ENCODE measurements at regions not wholly inside any gene's neighbourhood (a gene's known extent, or its start where the extent isn't known, plus 50 kb on each side); places are given as distances from the start of the nearest gene placed in this dataset.

DNA sequence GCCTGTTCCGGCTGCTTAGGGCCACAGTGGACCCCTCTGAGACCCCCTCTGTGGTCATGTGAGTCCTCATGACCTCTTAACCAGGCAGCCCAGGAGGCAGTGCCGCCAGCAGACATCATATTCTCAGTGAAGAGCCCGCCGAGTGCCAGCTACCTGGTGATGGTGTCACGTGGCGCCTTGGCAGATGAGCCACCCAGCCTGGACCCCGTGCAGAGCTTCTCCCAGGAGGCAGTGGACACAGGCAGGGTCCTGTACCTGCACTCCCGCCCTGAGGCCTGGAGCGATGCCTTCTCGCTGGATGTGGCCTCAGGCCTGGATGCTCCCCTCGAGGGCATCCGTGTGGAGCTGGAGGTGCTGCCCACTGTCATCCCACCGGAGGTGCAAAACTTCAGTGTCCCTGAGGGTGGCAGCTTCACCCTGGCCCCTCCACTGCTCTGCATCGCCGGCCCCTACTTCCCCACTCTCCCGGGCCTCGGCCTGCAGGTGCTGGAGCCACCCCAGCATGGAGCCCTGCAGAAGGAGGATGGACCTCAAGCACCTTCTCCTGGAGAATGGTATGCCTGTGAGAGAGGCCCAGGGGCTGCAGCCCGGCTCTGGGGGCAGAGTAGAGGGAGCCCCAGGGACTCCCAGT is 176.1 kb downstream of the TBC1D2B start:
- TF ChIP-seq GATA2 (IDR thresholded peaks at IDR 0.05; ENCODE audit: low read depth, low read length) (no peak), GATA3 (IDR thresholded peaks at IDR 0.05; ENCODE audit: low read depth, low read length) (no peak)

GRCh38 chr15:77898811-77899730 is 178.4 kb downstream of the TBC1D2B start:
- no peak for TF ChIP-seq GATA2 (IDR thresholded peaks at IDR 0.05; ENCODE audit: low read depth, low read length)
- no peak for TF ChIP-seq GATA3 (IDR thresholded peaks at IDR 0.05; ENCODE audit: low read depth, low read length)

DNA sequence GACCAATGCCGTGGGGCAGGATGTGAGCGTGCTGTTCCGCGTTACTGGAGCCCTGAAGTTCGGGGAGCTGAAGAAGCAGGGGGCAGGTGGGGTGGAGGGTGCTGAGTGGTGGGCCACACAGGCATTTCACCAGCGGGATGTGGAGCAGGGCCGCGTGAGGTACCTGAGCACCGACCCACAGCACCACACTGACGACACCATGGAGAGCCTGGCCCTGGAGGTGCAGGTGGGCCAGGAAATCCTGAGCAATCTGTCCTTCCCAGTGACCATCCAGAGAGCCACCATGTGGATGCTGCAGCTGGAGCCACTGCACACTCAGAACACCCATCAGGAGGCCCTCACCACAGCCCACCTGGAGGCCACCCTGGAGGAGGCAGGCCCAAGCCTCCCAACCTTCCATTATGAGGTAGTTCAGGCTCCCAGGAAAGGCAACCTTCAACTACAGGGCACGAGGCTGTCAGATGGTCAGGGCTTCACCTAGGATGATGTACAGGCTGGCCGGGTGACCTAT is 179.6 kb downstream of the TBC1D2B start:
- TF ChIP-seq GATA3 (IDR thresholded peaks at IDR 0.05; ENCODE audit: low read depth, low read length) = no peak
- TF ChIP-seq GATA2 (IDR thresholded peaks at IDR 0.05; ENCODE audit: low read depth, low read length) = no peak

- no peak for TF ChIP-seq GATA3 (IDR thresholded peaks at IDR 0.05; ENCODE audit: low read depth, low read length)
- no peak for TF ChIP-seq GATA2 (IDR thresholded peaks at IDR 0.05; ENCODE audit: low read depth, low read length)
These were observed 181.8 kb downstream of the TBC1D2B start for GRCh38 chr15:77895742-77896141.

DNA sequence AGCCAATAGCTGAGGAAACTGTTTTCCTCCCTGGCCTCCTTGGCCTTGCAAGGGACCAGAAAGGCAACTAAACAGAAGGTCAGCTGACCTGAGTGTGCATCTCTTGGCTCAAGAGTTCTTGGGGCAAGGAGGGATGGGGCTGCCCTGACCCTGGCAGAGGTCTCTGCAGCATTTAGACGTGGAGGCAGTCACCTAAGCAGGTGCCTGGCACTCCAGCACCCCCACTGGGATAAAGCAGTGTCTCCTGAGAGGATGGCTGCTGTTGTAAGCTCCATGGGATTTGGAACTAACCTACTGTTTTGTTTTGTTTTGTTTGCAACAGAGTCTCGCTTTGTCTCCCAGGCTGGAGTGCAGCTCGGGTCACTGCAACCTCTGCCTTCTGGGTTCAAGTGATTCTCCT is 185.2 kb downstream of the TBC1D2B start:
- no peak for TF ChIP-seq GATA2 (IDR thresholded peaks at IDR 0.05; ENCODE audit: low read depth, low read length)
- no peak for TF ChIP-seq GATA3 (IDR thresholded peaks at IDR 0.05; ENCODE audit: low read depth, low read length)

- no peak for TF ChIP-seq GATA2 (IDR thresholded peaks at IDR 0.05; ENCODE audit: low read depth, low read length)
- no peak for TF ChIP-seq GATA3 (IDR thresholded peaks at IDR 0.05; ENCODE audit: low read depth, low read length)
These were observed 188.3 kb downstream of the TBC1D2B start for GRCh38 chr15:77889009-77889806.

DNA sequence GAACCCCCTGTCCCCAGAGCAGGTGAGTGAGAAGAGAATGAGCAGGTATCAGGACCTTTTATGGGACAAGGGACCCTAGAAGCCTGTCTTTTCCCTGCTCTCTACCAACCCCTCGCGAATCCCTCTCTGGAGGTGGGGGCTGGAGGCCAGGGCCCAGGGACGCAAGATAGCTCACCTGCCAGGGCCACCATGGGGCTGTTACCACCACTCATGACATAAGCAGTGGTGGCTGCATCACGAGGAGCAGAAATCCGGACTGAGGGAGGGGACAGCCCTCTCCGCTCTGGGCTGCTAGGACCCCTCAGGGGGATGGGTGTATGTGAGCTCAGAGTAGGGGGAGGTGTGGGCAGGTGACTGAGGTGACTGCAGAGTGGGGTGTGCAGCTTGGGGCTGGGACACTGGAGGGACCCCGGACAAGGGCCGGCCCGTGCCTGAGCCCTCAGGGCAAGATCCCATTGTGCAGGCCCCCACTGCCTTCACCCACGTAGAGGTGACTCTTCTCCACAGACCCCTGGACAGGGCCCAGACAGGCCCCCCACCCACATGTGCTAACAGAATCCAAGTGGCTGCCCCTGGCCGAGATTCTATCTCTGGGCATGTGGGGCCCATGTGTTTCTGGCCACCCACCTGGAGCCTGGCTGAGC is 190.6 kb downstream of the TBC1D2B start:
- no peak for TF ChIP-seq GATA2 (IDR thresholded peaks at IDR 0.05; ENCODE audit: low read depth, low read length)
- TF ChIP-seq GATA3 (IDR thresholded peaks at IDR 0.05; ENCODE audit: low read depth, low read length) = no peak

GRCh38 chr15:77881950-77882349 is 195.6 kb downstream of the TBC1D2B start:
- TF ChIP-seq GATA2 (IDR thresholded peaks at IDR 0.05; ENCODE audit: low read depth, low read length) (no peak), GATA3 (IDR thresholded peaks at IDR 0.05; ENCODE audit: low read depth, low read length) (no peak)

- TF ChIP-seq GATA2 (IDR thresholded peaks at IDR 0.05; ENCODE audit: low read depth, low read length) = no peak
- no peak for TF ChIP-seq GATA3 (IDR thresholded peaks at IDR 0.05; ENCODE audit: low read depth, low read length)
These were observed 199.5 kb downstream of the TBC1D2B start for GRCh38 chr15:77877869-77878577.

DNA sequence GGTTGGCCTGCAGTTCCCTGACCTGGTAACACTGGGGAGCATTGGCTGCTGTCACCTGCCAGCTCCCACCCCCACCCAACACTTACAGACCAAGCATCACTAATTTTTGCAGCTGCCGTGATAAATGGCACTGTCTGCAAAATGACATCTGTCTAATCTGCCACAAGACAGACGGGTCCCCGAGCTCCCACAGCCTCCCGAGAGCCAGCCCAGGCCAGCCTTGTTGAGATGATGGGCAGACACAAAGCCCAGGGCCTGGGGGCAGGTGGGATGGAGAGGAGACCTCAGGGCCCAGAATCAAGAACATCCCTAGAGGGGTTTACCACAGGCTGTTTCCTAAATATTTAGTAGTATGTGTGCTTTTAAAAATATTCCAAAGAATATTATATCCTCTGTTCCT is 203.4 kb downstream of the TBC1D2B start:
- TF ChIP-seq GATA3 (IDR thresholded peaks at IDR 0.05; ENCODE audit: low read depth, low read length) = no peak
- no peak for TF ChIP-seq GATA2 (IDR thresholded peaks at IDR 0.05; ENCODE audit: low read depth, low read length)

DNA sequence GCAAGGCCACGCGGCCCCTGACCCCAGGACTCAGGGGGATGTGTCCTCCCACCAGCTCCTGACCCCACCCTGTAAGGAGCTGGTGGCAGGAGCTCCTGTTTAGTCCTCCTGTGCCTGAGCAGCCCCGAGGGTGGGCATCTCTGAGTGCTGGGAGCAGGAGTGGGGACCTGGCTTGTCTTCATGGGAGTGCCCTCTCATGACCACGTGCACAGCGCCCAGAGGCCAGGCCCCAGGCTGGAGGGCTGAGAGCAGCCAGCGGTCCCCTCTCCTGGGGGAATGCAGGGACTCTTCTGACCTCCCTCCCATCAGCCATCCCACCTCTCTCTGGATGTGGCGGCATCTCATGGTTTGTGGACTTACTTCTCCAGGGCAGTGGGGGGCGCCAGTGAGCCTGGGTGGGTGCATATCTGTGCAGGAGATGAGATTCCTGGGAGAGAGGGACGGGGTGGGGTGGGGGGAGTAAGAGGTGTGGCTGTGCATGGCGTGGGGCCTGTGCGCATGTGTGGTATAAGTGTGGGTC is 205.6 kb downstream of the TBC1D2B start:
- TF ChIP-seq GATA3 (IDR thresholded peaks at IDR 0.05; ENCODE audit: low read depth, low read length) = no peak
- TF ChIP-seq GATA2 (IDR thresholded peaks at IDR 0.05; ENCODE audit: low read depth, low read length) = no peak

- TF ChIP-seq GATA3 (IDR thresholded peaks at IDR 0.05; ENCODE audit: low read depth, low read length) (no peak), GATA2 (IDR thresholded peaks at IDR 0.05; ENCODE audit: low read depth, low read length) (no peak)
These were observed 207.1 kb downstream of the TBC1D2B start for GRCh38 chr15:77870195-77871065.
